HCT116 (cell line): ENCODE measurements at regions not wholly inside any gene's neighbourhood (a gene's known extent, or its start where the extent isn't known, plus 50 kb on each side); places are given as distances from the start of the nearest gene placed in this dataset.

ENCODE experiments used
- ATAC-seq: fragments of 200-7000 bp; cut with Tn5 transposase; 2 replicates; pipeline ENCODE4 v1.9.1; 2020; ENCODE audit warnings: mild to moderate bottlenecking, moderate library complexity
- BruUV-seq: library from RNA; stranded (reverse); fragments of 400-500 nt; replicated peaks from 2 replicates; lab custom pipeline; 2021; lab: Mats Ljungman, UMichigan
- CTCF ChIA-PET: fragments of 300-600 bp; sonication (Branson Sonifier 250); formaldehyde crosslinking; loops from one replicate; lab custom pipeline; 2021; ENCODE audit warnings: antibody characterized with exemption; lab: Charles Lee
- POLR2A ChIA-PET: fragments of 300-600, 350-600 bp; sonication (Branson Sonifier 250); formaldehyde crosslinking; loops from one replicate; lab custom pipeline; 2021; ENCODE audit warnings: antibody characterized with exemption; lab: Charles Lee
- RAD21 ChIA-PET, 2 experiments: fragments of 300-600 bp; sonication (Branson Sonifier 250); formaldehyde crosslinking; loops; one replicate each; lab custom pipeline; 2023; ENCODE audit warnings: low total read pairs in 2 of 2; ENCODE audit not compliant: uncharacterized antibody in 2 of 2, unreplicated experiment in 2 of 2, low non-redundant PET in 1 of 2; lab: Charles Lee
- DNase-seq: peaks from one replicate; pipeline ENCODE4 v3.0.0-alpha.2; 2010; ENCODE audit warnings: low read depth, low spot score
- H2AFZ ChIP-seq: fragments of 200-600 bp; shearing (Covaris generic), sonication (generic); 2 replicates; pipeline ENCODE4 v1.6.1; 2017; ENCODE audit warnings: low read depth, mixed run types, mixed read lengths, antibody characterized with exemption, low read length; ENCODE audit not compliant: poor library complexity, severe bottlenecking
- H3K27ac ChIP-seq: 2 replicates; pipeline ENCODE4 v1.5.1; 2012; ENCODE audit warnings: low read depth, low read length
- H3K27me3 ChIP-seq: fragments of 200-600 bp; sonication (generic); 2 replicates; pipeline ENCODE4 v1.6.1; 2016; ENCODE audit warnings: mixed run types, low read length, mixed read lengths; ENCODE audit not compliant: insufficient read depth
- H3K36me3 ChIP-seq, 2 experiments: fragments of 200-500 bp in 1 of 2; fragments of 200-600 bp in 1 of 2; sonication (Bioruptor generic) in 1 of 2; sonication (generic) in 1 of 2; 2 replicates each; pipeline versions ENCODE4 v1.5.1 to v1.6.1; 2014 to 2016; ENCODE audit warnings: low read length in 2 of 2, inconsistent platforms in 1 of 2, mixed read lengths in 1 of 2, mixed run types in 1 of 2; ENCODE audit not compliant: insufficient read depth in 2 of 2, control insufficient read depth in 1 of 2
- H3K4me1 ChIP-seq, 2 experiments: fragments of 200-600 bp in 1 of 2; sonication (generic) in 1 of 2; 2 replicates each; pipeline versions ENCODE4 v1.5.1 to v1.6.1; 2012 to 2017; ENCODE audit warnings: low read length in 2 of 2, inconsistent platforms in 1 of 2, mild to moderate bottlenecking in 1 of 2, mixed read lengths in 1 of 2, mixed run types in 1 of 2, moderate library complexity in 1 of 2; ENCODE audit not compliant: insufficient read depth in 2 of 2, control insufficient read depth in 1 of 2
- H3K4me2 ChIP-seq: fragments of 200-600 bp; sonication (generic); 2 replicates; pipeline ENCODE4 v1.6.1; 2017; ENCODE audit warnings: mixed run types, low read length, mixed read lengths
- H3K4me3 ChIP-seq, 2 experiments: fragments of 200-600 bp in 1 of 2; sonication (generic) in 1 of 2; replicated peaks in 1 of 2; 2 replicates each; pipeline ENCODE4 v1.5.1; 2011 to 2016; ENCODE audit warnings: low read length in 2 of 2, control low read depth in 1 of 2, low read depth in 1 of 2, mild to moderate bottlenecking in 1 of 2, mixed read lengths in 1 of 2, mixed run types in 1 of 2
- H3K79me2 ChIP-seq: fragments of 200-600 bp; sonication (generic); 2 replicates; pipeline ENCODE4 v1.6.1; 2017; ENCODE audit warnings: mild to moderate bottlenecking, mixed run types, low read length, moderate library complexity, mixed read lengths; ENCODE audit not compliant: insufficient read depth
- H3K9ac ChIP-seq: fragments of 200-600 bp; sonication (generic); 2 replicates; pipeline ENCODE4 v1.6.1; 2016; ENCODE audit warnings: low read length, mixed read lengths
- H3K9me2 ChIP-seq: fragments of 200-600 bp; sonication (generic), shearing (Covaris generic); 2 replicates; pipeline ENCODE4 v1.6.1; 2017; ENCODE audit warnings: mixed run types, mild to moderate bottlenecking, moderate library complexity; ENCODE audit not compliant: insufficient read depth
- H3K9me3 ChIP-seq, 2 experiments: fragments of 200-500 bp in 1 of 2; fragments of 200-600 bp in 1 of 2; sonication (Bioruptor generic) in 1 of 2; sonication (generic) in 1 of 2; 2 replicates each; pipeline ENCODE4 v1.6.1; 2014 to 2017; ENCODE audit warnings: low read length in 2 of 2, mixed read lengths in 2 of 2, inconsistent platforms in 1 of 2, low read depth in 1 of 2, mild to moderate bottlenecking in 1 of 2, mixed run types in 1 of 2, moderate library complexity in 1 of 2; ENCODE audit not compliant: control insufficient read depth in 1 of 2, insufficient read depth in 1 of 2
- H4K20me1 ChIP-seq: fragments of 200-600 bp; sonication (generic), shearing (Covaris generic); 2 replicates; pipeline ENCODE4 v1.6.1; 2017; ENCODE audit warnings: mixed run types, mild to moderate bottlenecking, moderate library complexity; ENCODE audit not compliant: insufficient read depth
- CBX3 ChIP-seq: IDR thresholded peaks from 2 replicates; pipeline ENCODE4 v1.6.1; 2012; ENCODE audit warnings: low read depth
- EGR1 ChIP-seq: IDR thresholded peaks from 2 replicates; pipeline ENCODE4 v1.6.1; 2012; ENCODE audit warnings: low read depth
- JUND ChIP-seq: IDR thresholded peaks from 2 replicates; pipeline ENCODE4 v1.6.1; 2012
- POLR2A ChIP-seq: IDR thresholded peaks from 2 replicates; pipeline ENCODE4 v1.7.0; 2011; ENCODE audit warnings: borderline replicate concordance; ENCODE audit not compliant: insufficient read depth, insufficient read length; ENCODE audit errors: extremely low read depth
- POLR2AphosphoS5 ChIP-seq: IDR thresholded peaks from 2 replicates; pipeline ENCODE4 v1.6.1; 2011; ENCODE audit warnings: mild to moderate bottlenecking, low read depth, low read length, moderate library complexity
- RAD21 ChIP-seq: IDR thresholded peaks from 2 replicates; pipeline ENCODE4 v1.6.1; 2012; ENCODE audit warnings: low read depth, mild to moderate bottlenecking
- SRF ChIP-seq: IDR thresholded peaks from 2 replicates; pipeline ENCODE4 v1.6.1; 2012; ENCODE audit warnings: low read depth
- YY1 ChIP-seq: IDR thresholded peaks from 2 replicates; pipeline ENCODE4 v1.6.1; 2011; ENCODE audit warnings: low read length, low read depth, moderate library complexity, mild to moderate bottlenecking; ENCODE audit not compliant: insufficient replicate concordance; ENCODE audit errors: extremely low read depth
- ZNF274 ChIP-seq: fragments of 200-500 bp; sonication (Bioruptor generic); IDR thresholded peaks from 2 replicates; pipeline ENCODE4 v1.6.1; 2014; ENCODE audit warnings: mild to moderate bottlenecking, low read depth, low read length, inconsistent platforms
- intact Hi-C: fragments of 100-400 bp; cut with micrococcal nuclease; formaldehyde crosslinking; loops from 2 replicates; pipeline ENCODE4 v1.10.0; 2022
- TF ChIP-seq, protein P1 (sequence below): IDR thresholded peaks from 2 replicates; pipeline ENCODE4 v1.6.1; 2012; ENCODE audit warnings: low read depth
- TF ChIP-seq, protein P2 (sequence below), 3 experiments: fragments of 200-600 bp in 1 of 3; sonication (generic) in 1 of 3; IDR thresholded peaks in 2 of 3; conservative IDR thresholded peaks in 1 of 3; 2 replicates each; pipeline ENCODE4 v1.5.1; 2012 to 2017; ENCODE audit warnings: low read depth in 2 of 3, low read length in 2 of 3, antibody characterized with exemption in 1 of 3, borderline replicate concordance in 1 of 3, control low read depth in 1 of 3, mild to moderate bottlenecking in 1 of 3, mixed read lengths in 1 of 3, mixed run types in 1 of 3, moderate library complexity in 1 of 3; ENCODE audit not compliant: insufficient read depth in 1 of 3

DNA sequence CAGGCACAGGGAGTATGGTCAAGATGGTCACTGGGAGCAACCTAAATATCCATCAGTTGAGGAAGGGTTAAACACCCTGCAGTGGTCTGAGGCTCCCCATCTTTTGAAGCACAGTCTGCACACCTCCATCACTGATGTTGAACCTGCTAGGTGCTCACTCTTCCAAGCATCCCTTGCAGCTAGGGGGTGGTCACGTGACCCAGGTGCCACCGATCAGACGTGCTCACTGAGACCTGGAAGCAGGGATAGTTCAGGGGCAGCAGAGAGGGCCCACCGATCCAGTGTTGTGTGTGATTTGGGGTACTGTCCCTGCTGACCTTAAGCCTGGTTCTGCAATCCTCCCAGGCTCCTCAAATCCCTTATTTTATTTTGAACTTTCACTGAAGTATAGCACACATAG lies 134.6 kb downstream of the CEBPB start:
- no TSS peak for BruUV-seq
- Histone ChIP-seq H3K27me3 (no peaks in the 10 kb centered on the region), H3K4me3 (no peak overlapping the region), H4K20me1 (no peaks in the 10 kb centered on the region), H3K9ac (no peak overlapping the region), H3K4me1 (peaks cover 14 to 21% of the 10 kb centered on the region in 2 experiments), H3K27ac (no peak overlapping the region)
- POLR2A ChIA-PET = no interaction called here
- ATAC-seq = no peak
- RAD21 ChIA-PET = no interaction called here
- no peak for DNase-seq
- TF ChIP-seq JUND (no peak), POLR2A (no peak), CBX3 (no peak), ZNF274 (no peak)
- TF ChIP-seq, protein P1, sequence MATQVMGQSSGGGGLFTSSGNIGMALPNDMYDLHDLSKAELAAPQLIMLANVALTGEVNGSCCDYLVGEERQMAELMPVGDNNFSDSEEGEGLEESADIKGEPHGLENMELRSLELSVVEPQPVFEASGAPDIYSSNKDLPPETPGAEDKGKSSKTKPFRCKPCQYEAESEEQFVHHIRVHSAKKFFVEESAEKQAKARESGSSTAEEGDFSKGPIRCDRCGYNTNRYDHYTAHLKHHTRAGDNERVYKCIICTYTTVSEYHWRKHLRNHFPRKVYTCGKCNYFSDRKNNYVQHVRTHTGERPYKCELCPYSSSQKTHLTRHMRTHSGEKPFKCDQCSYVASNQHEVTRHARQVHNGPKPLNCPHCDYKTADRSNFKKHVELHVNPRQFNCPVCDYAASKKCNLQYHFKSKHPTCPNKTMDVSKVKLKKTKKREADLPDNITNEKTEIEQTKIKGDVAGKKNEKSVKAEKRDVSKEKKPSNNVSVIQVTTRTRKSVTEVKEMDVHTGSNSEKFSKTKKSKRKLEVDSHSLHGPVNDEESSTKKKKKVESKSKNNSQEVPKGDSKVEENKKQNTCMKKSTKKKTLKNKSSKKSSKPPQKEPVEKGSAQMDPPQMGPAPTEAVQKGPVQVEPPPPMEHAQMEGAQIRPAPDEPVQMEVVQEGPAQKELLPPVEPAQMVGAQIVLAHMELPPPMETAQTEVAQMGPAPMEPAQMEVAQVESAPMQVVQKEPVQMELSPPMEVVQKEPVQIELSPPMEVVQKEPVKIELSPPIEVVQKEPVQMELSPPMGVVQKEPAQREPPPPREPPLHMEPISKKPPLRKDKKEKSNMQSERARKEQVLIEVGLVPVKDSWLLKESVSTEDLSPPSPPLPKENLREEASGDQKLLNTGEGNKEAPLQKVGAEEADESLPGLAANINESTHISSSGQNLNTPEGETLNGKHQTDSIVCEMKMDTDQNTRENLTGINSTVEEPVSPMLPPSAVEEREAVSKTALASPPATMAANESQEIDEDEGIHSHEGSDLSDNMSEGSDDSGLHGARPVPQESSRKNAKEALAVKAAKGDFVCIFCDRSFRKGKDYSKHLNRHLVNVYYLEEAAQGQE = no peak
- TF ChIP-seq, all 23 proteins: peak for 0
- intact Hi-C loops = no loop called here
- Histone ChIP-seq H3K9me2 (no peaks in the 10 kb centered on the region), H3K9me3 (peaks cover 0 to 4% of the 10 kb centered on the region in 2 experiments; a peak in 1 of 4 replicates), H2AFZ (no peak overlapping the region), H3K79me2 (no peaks in the 10 kb centered on the region), H3K36me3 (no peaks in the 10 kb centered on the region), H3K4me2 (no peak overlapping the region)
- CTCF ChIA-PET = no interaction called here

DNA sequence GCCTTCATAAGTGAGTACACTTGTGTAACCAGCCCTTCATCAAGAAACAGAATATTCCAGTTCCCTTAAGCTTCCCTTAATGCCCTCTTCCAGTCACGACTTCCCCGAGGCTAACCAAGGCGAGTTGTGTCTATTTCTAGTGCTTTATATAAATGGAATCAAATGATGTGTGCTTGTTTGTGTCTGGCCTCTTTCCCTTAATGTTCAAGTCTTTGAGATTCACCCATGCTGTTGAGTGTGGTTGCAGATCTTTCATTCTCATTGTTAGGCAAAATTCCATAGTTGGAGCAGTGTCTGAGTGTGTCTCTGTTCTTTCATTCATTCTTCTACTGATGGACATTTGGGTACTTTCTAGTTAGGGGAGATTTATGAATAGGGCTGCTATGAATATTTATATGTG lies 135.0 kb downstream of the CEBPB start:
- ChIA-PET POLR2A (no interaction called here), CTCF (no interaction called here), RAD21 (no interaction called here)
- Histone ChIP-seq H3K4me2 (no peak overlapping the region), H3K9me2 (no peaks in the 10 kb centered on the region), H3K79me2 (no peaks in the 10 kb centered on the region), H3K27me3 (no peaks in the 10 kb centered on the region), H3K36me3 (no peaks in the 10 kb centered on the region), H3K4me3 (no peak overlapping the region), H2AFZ (no peak overlapping the region), H3K9me3 (peaks cover 0 to 4% of the 10 kb centered on the region in 2 experiments; a peak in 1 of 4 replicates), H4K20me1 (no peaks in the 10 kb centered on the region), H3K9ac (no peak overlapping the region), H3K4me1 (peaks cover 10 to 16% of the 10 kb centered on the region in 2 experiments), H3K27ac (no peak overlapping the region)
- no peak for DNase-seq
- ATAC-seq = no peak
- BruUV-seq = no TSS peak
- intact Hi-C loops = no loop called here
- no peak for TF ChIP-seq JUND
- no peak for TF ChIP-seq RAD21
- TF ChIP-seq, protein P2, sequence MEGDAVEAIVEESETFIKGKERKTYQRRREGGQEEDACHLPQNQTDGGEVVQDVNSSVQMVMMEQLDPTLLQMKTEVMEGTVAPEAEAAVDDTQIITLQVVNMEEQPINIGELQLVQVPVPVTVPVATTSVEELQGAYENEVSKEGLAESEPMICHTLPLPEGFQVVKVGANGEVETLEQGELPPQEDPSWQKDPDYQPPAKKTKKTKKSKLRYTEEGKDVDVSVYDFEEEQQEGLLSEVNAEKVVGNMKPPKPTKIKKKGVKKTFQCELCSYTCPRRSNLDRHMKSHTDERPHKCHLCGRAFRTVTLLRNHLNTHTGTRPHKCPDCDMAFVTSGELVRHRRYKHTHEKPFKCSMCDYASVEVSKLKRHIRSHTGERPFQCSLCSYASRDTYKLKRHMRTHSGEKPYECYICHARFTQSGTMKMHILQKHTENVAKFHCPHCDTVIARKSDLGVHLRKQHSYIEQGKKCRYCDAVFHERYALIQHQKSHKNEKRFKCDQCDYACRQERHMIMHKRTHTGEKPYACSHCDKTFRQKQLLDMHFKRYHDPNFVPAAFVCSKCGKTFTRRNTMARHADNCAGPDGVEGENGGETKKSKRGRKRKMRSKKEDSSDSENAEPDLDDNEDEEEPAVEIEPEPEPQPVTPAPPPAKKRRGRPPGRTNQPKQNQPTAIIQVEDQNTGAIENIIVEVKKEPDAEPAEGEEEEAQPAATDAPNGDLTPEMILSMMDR (IDR thresholded peaks at IDR 0.05 in 2 of 3, conservative IDR thresholded peaks at IDR 0.05 in 1 of 3; ENCODE audit: borderline replicate concordance in 1 of 3, insufficient read depth in 1 of 3, low read depth in 2 of 3, low read length in 2 of 3) = no peak
- no peak for TF ChIP-seq SRF
- no peak for TF ChIP-seq POLR2AphosphoS5
- no peak for TF ChIP-seq ZNF274
- TF ChIP-seq YY1 = no peak
- TF ChIP-seq, protein P1 = no peak
- TF ChIP-seq EGR1 = no peak
